Fibroblast of mammary gland (primary cell): ENCODE measurements at regions not wholly inside any gene's neighbourhood (a gene's known extent, or its start where the extent isn't known, plus 50 kb on each side); places are given as distances from the start of the nearest gene placed in this dataset.

ENCODE experiments used
- DNase-seq: peaks from one replicate; pipeline ENCODE4 v3.0.0-alpha.2; 2010; ENCODE audit warnings: low read depth
- H3K4me3 ChIP-seq: 2 replicates; pipeline ENCODE4 v1.5.1; 2011; ENCODE audit warnings: low read depth, mild to moderate bottlenecking, low read length, moderate library complexity; ENCODE audit not compliant: control insufficient read depth
- TF ChIP-seq, protein P1 (sequence below): conservative IDR thresholded peaks from 2 replicates; pipeline ENCODE4 v1.5.1; 2011; ENCODE audit warnings: low read depth, low read length, inconsistent platforms; ENCODE audit not compliant: control insufficient read depth, insufficient read depth

DNA sequence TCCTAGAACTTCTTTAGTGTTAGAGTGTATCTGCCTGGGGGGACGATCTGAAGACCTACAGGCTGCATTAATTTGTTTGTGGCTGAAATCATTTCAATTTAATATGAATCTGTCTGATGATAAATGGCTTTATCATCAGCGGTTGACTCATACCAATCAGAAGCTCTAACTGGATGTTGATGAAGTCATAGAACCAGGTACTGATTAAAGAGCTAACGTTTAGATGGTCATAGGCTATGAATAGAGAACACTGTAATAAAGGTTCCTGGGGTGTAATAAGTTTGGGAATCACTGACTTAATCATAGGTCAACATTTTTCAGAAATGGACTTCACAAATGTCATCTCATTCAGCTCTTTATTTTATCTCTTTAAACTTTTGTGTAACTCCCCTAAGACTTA, 329.9 kb downstream of the MSX2 start:
- TF ChIP-seq, protein P1, sequence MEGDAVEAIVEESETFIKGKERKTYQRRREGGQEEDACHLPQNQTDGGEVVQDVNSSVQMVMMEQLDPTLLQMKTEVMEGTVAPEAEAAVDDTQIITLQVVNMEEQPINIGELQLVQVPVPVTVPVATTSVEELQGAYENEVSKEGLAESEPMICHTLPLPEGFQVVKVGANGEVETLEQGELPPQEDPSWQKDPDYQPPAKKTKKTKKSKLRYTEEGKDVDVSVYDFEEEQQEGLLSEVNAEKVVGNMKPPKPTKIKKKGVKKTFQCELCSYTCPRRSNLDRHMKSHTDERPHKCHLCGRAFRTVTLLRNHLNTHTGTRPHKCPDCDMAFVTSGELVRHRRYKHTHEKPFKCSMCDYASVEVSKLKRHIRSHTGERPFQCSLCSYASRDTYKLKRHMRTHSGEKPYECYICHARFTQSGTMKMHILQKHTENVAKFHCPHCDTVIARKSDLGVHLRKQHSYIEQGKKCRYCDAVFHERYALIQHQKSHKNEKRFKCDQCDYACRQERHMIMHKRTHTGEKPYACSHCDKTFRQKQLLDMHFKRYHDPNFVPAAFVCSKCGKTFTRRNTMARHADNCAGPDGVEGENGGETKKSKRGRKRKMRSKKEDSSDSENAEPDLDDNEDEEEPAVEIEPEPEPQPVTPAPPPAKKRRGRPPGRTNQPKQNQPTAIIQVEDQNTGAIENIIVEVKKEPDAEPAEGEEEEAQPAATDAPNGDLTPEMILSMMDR, result no peak
- H3K4me3 ChIP-seq, result no peak overlapping the region
- no peak for DNase-seq

DNA sequence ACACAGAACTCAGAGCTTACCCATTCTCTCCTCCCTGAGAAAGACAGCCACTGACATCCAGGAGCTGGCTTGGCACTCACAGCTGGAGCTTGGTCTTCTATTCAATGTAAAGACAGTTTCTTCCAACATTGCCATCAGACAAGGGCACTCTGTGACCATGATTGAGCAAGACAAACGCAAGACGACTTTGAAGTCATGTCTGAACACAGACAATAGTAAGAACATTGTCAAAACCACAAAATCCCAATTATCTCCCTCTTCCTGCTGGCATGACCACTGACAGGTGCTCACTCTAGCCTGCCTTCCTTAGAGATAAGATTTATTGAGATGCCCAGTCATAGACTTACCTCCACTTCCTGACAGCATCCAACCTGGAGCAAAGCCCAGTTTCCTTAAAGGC, 328.0 kb downstream of the MSX2 start:
- no peak overlapping the region for H3K4me3 ChIP-seq
- TF ChIP-seq, protein P1, result no peak
- DNase-seq, result no peak

DNA sequence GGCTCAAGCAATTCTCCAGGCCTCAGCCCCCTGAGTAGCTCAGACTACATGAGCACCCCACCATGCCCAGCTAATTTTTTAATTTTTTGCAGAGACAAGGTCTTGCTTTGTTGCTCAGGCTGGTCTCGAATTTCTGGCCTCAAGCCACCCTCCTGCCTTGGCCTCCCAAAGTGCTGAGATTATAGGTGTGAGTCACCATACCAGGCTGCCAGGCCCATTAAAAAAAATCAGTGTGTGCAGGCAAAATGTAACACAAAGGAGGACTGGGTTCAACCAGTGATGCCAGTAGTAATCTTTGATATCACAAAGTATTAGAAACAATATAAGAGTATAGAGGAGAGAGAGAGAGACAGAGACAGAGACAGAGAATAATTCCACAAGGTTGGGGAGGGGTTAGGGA, 322.7 kb downstream of the MSX2 start:
- no peak for DNase-seq
- no peak overlapping the region for H3K4me3 ChIP-seq
- TF ChIP-seq, protein P1, result no peak

DNA sequence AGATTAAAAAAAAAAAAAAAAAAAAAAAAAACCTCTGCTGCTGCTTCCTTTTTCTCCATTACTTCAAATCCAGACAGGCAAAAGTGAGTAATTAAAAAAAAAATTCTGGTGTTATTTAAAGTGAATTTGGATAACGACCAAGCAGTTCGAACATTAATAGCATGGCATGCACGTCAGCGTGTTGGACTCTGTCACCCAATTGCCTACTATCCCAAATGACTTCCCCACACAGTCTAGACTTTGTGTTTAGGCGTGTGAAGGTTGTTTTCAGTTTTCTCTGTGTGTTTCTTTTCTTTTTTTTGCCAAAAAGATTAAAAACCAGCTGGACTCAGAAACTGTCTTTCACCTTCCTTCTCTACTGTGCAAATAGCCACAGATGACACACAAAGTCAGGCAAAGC, 321.4 kb downstream of the MSX2 start:
- no peak for DNase-seq
- TF ChIP-seq, protein P1, result no peak
- H3K4me3 ChIP-seq, result no peak overlapping the region

DNA sequence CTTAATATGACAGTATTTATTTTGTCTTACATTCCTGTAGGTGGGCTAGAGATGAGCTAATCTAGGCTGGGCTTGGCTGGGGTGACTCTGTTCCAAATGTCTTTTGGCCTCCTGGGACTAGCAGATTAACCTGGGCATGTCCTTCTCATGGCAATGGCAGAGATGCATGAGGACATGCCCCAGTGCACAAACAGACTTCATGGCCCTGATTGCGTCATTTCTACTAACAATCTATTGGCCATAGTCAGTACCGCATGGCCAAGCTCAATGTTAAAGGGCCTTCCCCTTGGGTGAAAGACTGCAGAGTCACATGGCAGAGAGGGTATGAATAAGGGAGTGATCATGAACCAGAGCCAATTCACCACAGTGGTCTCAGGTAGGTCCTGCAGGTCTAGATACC, 313.4 kb downstream of the MSX2 start:
- no peak overlapping the region for H3K4me3 ChIP-seq
- TF ChIP-seq, protein P1, result no peak
- no peak for DNase-seq

DNA sequence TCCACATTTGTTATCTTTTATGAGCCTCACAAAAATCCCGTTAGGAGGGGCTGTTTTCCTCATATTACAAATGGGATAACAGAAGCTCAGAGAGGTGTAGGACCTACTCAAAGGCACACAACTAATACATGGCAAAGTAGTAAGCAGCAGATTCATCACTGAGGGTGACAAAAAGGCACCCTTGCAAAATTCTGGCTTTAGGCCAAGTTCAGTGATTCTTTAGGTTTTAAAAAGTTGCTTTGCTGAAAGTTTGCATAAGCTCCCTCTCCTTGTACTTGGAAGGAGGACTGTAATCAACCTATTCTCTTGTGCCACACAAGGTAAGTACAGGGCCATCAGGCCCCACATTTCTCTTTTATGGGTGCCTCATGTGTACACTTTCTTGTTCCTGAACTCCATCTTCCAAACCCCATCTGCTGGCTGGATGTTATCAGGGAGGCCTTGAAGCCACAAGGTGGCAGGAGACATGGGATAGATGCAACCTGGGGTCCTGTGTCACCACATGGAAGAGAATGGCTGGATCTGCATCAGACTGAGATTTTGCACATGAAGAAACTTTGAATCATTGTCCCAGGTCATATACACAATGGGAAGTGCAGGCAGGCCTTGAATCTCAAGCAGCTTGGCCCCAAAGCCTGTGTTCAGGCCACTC, 311.6 kb downstream of the MSX2 start:
- no peak for DNase-seq
- TF ChIP-seq, protein P1, result no peak
- H3K4me3 ChIP-seq, result no peak overlapping the region

DNA sequence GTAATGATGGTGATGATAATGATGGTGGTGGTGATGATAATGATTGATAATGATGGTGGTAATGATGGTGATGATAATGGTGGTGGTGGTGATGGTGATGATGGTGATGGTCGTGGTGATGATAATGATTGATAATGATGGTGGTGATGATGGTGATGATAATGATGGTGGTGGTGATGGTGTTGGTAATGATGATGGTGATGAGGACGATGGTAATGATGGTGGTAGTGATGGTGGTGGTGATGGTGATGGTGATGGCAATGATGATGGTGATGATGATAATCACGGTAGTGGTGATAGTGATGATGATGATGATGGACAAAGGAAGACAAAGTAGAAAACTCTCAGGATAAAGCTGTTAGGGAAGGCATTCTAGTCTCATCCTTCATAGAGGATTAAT, 310.5 kb downstream of the MSX2 start:
- no peak overlapping the region for H3K4me3 ChIP-seq
- DNase-seq, result no peak
- TF ChIP-seq, protein P1, result no peak
